Fibroblast of mammary gland (primary cell): ENCODE measurements at regions not wholly inside any gene's neighbourhood (a gene's known extent, or its start where the extent isn't known, plus 50 kb on each side); places are given as distances from the start of the nearest gene placed in this dataset.

Source experiments
- DNase-seq: peaks from one replicate; pipeline ENCODE4 v3.0.0-alpha.2; 2010; ENCODE audit warnings: low read depth
- H3K4me3 ChIP-seq: 2 replicates; pipeline ENCODE4 v1.5.1; 2011; ENCODE audit warnings: low read depth, mild to moderate bottlenecking, low read length, moderate library complexity; ENCODE audit not compliant: control insufficient read depth
- TF ChIP-seq, protein P1 (sequence below): conservative IDR thresholded peaks from 2 replicates; pipeline ENCODE4 v1.5.1; 2011; ENCODE audit warnings: low read depth, low read length, inconsistent platforms; ENCODE audit not compliant: control insufficient read depth, insufficient read depth

DNA sequence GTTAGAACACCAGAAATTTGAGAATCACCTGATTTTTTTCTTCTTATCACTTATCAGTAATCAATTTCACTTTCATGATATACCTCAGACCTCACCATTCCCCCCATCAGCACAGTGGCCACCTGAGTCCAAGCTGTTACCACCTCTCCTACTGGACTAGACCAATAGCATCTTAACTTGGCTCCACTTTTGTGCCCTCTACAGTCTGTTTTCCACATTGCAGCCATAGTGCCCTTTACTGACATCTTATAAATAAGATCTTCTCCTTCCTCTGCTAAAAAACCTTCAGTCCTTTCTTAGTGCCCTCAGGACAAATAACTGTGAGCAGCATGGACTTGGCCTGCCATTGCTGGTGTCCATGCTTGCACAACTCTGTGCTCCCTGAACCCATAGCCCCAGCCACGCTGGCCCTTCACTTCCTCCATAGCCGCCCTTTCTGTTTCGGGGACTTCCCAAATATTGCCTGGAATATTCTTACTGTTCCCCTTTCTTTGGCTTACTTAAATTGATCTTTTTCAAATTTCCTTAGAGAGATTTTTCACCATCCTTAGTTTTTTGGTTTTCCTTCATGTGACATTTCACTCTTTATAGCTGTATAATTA is 380.8 kb downstream of the LMO7 start:
- peak; percentile 53 for DNase-seq
- H3K4me3 ChIP-seq: no peak overlapping the region
- TF ChIP-seq, protein P1, sequence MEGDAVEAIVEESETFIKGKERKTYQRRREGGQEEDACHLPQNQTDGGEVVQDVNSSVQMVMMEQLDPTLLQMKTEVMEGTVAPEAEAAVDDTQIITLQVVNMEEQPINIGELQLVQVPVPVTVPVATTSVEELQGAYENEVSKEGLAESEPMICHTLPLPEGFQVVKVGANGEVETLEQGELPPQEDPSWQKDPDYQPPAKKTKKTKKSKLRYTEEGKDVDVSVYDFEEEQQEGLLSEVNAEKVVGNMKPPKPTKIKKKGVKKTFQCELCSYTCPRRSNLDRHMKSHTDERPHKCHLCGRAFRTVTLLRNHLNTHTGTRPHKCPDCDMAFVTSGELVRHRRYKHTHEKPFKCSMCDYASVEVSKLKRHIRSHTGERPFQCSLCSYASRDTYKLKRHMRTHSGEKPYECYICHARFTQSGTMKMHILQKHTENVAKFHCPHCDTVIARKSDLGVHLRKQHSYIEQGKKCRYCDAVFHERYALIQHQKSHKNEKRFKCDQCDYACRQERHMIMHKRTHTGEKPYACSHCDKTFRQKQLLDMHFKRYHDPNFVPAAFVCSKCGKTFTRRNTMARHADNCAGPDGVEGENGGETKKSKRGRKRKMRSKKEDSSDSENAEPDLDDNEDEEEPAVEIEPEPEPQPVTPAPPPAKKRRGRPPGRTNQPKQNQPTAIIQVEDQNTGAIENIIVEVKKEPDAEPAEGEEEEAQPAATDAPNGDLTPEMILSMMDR: peak; percentile 75

DNA sequence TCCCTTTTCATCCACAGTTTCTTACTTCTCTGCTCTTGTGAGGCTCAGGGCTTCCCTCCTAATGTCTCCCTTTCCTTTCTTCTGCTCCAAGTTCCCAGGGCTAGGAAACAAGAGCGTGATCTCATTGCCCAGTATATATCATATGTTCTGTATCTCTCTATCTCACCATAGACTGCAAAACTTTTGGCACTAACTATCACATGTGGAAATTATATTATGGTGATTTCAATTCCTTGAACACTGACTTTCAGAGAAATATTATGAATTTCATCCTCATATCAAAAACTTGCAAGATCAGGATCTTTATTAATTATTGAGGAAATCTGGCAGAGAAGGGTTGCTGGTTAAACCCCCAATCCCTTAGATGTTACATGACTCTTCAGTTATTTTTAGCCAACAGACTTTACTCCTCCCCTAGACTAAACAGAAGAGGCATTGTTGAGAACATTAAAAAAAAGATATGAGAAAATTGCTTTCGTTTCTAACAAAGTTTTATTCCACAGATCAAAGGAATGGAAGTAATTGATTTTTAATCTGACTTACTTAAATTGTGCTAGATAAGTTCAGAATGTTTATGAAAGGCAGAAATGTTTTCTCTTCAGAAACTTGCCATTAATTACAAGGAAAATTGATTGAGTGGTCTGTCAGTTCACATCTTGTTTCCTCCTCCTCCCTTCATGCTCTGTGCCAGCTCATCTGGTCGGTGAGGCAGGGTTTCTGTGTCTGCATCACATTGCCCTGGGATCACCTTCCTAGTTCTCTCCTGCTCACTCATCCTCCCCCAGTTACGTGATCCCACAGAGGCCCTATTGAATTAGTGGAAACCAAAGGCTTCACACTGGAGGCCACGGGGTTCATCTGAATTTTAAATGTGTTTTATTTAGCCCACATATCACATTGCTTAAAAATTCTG is 378.5 kb downstream of the LMO7 start:
- DNase-seq: peak; percentile 32
- TF ChIP-seq, protein P1: no peak
- no peak overlapping the region for H3K4me3 ChIP-seq

DNA sequence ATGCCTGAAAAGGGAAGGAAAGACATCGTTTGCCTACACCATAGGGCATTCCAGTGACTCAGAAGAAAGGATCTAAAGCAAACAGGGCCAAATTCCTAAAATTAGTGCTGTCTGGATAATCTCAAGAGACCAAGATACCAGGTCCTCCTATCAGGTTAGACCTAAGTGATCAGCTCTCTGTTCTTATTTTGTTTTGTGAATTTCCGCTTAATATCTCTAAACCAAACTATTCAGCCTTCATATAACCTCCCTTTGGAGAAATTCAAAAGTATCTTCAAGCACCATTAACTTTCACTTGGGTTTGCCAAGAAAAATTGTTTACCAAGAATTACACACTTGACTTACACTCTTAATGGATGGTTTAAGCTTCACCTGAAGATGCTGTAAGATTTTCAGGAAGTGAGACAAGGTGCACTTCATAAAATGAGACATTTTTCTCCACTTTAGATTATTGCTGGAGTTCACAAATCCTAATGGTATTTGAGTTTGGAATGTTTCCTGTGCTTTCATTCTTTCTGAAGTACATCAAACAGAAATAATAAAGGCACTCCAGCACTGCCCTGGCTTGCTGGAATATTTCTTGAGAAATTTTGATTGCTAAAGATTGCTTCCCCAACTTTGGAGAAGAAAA is 376.1 kb downstream of the LMO7 start:
- no peak for DNase-seq
- TF ChIP-seq, protein P1: no peak
- H3K4me3 ChIP-seq: no peak overlapping the region

DNA sequence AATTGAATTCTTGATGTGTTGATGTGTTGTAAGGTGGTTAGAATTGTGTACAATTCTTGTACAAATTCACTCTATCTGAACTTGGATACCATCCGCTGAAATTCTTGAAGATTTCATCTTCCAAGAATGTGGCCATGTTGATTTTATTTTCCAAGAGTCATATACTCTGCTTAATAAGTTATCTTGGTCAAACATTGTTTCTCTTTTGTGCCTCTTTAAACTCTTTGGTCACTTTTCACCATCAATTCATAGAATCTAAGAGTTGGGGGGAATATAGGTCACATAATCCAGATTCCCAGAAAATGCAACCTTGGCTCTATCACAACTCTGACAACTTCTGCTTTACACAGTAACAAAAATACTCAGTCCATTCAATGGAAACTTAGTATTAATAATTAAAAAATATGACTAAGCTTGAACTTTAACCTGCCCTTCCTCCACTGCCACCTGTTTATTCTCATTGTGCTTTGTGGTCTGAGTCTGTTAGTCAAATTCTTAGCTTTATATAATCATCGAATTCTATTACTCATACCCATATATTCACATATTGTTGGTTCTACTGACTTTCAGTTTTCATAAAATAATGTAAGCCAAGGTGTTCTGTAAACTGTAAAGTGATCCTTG is 373.2 kb downstream of the LMO7 start:
- no peak overlapping the region for H3K4me3 ChIP-seq
- DNase-seq: peak; percentile 39
- TF ChIP-seq, protein P1: no peak

DNA sequence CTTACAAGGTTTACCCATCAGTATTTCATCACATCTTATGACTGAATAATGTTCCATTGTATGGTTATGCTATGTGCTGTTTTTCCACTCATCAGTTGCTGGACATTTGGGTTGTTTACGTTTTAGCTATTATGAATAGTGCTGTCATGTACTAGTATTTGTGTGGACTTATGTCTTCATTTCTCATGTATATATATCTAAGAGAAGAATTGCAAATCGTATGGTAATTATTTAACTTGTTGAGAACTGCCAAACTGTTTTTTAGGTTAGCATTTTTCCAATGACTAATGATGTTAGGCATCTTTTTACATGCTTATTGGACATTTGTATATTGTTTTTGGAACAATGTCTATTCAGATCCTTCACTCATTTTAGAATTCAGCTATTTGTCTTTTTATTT is 368.3 kb downstream of the LMO7 start:
- peak; percentile 34 for DNase-seq
- H3K4me3 ChIP-seq: no peak overlapping the region
- TF ChIP-seq, protein P1: no peak

DNA sequence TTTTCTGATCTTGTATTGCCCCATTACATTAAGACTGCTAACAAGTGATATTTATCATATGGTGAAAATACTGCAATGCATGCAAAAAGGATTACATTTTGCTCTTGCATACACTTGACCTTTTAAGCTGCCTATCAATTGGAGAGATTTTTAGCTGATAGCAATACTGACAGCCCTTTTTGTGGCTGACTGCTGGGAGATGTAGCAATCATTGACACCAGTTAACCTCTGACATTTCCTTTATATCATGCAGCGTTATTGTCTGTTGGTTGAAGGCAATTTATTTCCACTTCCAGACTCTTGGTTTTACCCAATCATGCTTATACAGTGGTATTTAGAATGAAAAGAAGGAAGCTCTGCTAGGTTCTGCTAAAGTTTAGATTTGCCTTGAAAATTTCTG is 364.0 kb downstream of the LMO7 start:
- H3K4me3 ChIP-seq: no peak overlapping the region
- DNase-seq: no peak
- TF ChIP-seq, protein P1: no peak
